HEK293T (cell line): ENCODE measurements at regions not wholly inside any gene's neighbourhood (a gene's known extent, or its start where the extent isn't known, plus 50 kb on each side); places are given as distances from the start of the nearest gene placed in this dataset.

Experiments
- BHLHE40 ChIP-seq: fragments of 450-650 bp; IDR thresholded peaks from 2 replicates; pipeline ENCODE4 v1.6.1; 2016; ENCODE audit warnings: mild to moderate bottlenecking, moderate library complexity, borderline replicate concordance
- ELF4 ChIP-seq: fragments of 450-650 bp; IDR thresholded peaks from 2 replicates; pipeline ENCODE4 v1.6.1; 2017; ENCODE audit warnings: antibody characterized with exemption
- FOXM1 ChIP-seq: fragments of 450-650 bp; IDR thresholded peaks from 2 replicates; pipeline ENCODE4 v1.6.1; 2017; ENCODE audit warnings: mild to moderate bottlenecking, borderline replicate concordance
- NFRKB ChIP-seq: fragments of 450-650 bp; IDR thresholded peaks from 2 replicates; pipeline ENCODE4 v1.6.1; 2016; ENCODE audit warnings: mild to moderate bottlenecking, moderate library complexity
- SP1 ChIP-seq: fragments of 450-650 bp; IDR thresholded peaks from 2 replicates; pipeline ENCODE4 v1.6.1; 2017
- SUZ12 ChIP-seq: fragments of 450-650 bp; IDR thresholded peaks from 2 replicates; pipeline ENCODE4 v1.6.1; 2016; ENCODE audit warnings: mild to moderate bottlenecking
- ZNF384 ChIP-seq: fragments of 450-650 bp; IDR thresholded peaks from 2 replicates; pipeline ENCODE4 v1.6.1; 2016

DNA sequence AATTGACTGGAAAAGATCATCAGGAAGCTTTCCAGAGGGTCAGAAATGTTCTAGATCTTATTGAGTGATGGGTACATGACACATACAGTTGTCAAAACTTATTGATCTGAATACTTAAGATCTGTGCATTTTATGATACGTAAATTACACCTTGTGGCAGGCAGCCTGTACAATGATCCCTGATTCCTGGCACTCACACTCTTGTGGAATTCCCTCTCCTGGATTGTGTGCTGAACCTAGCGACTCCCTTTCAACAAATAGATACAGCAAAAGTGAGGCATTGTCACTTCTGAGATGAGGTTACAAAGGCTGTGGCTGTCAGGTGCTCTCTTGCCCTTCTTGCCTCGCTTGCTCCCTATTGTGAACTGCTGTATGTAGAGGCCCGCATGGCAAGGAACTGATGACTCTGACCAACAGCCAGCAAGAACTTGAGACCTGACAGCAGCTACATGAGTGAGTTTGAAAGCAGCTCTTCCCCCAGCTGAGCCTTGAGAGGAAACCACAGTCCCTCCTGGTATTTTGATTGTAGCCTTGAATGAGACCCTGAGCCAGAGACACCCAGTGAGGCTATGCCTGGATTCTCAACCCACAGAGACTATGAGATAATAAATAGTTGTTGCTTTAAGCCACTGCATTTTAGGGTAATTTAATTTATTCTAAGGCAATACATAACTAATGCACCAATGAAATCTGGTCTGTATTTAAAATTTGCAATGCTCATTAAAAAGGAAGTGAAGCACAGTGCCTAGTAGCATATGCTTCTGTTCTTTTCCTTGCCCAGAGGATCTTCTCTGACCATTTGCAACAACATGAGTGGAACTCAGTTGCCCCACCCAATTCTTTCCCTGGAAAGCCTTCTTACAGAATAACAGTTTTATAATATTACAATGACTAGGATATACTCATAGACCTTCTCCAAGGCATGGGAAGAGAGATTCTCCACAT is 60.5 kb upstream of the IZUMO1R start:
- no peak for TF ChIP-seq BHLHE40
- TF ChIP-seq ELF4 = no peak
- no peak for TF ChIP-seq SP1
- no peak for TF ChIP-seq SUZ12
- TF ChIP-seq FOXM1 = no peak
- no peak for TF ChIP-seq NFRKB
- no peak for TF ChIP-seq ZNF384
